Renal cortical epithelial cell (primary cell): ENCODE measurements at regions not wholly inside any gene's neighbourhood (a gene's known extent, or its start where the extent isn't known, plus 50 kb on each side); places are given as distances from the start of the nearest gene placed in this dataset.

ENCODE experiments used
- DNase-seq: peaks from one replicate; pipeline ENCODE4 v3.0.0-alpha.2; 2011; ENCODE audit warnings: low read depth

- no peak for DNase-seq
These were observed 50.0 kb upstream of the LCTL start for GRCh38 chr15:66615846-66616245.

GRCh38 chr15:66617137-66618090 lies 51.6 kb upstream of the LCTL start:
- peak; percentile 17 for DNase-seq

- DNase-seq: peak; percentile 59
These were observed 53.5 kb upstream of the LCTL start for GRCh38 chr15:66619152-66619903.

- no peak for DNase-seq
These were observed 54.5 kb upstream of the LCTL start for GRCh38 chr15:66620341-66620740.

- no peak for DNase-seq
These were observed 55.0 kb upstream of the LCTL start for GRCh38 chr15:66620744-66621344.

GRCh38 chr15:66621491-66622467 lies 56.0 kb upstream of the LCTL start:
- peak; percentile 18 for DNase-seq

- no peak for DNase-seq
These were observed 56.8 kb upstream of the LCTL start for GRCh38 chr15:66622591-66623022.

- DNase-seq: no peak
These were observed 58.1 kb upstream of the LCTL start for GRCh38 chr15:66623801-66624453.

GRCh38 chr15:66625531-66625930 lies 59.7 kb upstream of the LCTL start:
- DNase-seq: no peak

- DNase-seq: no peak
These were observed 60.2 kb upstream of the LCTL start for GRCh38 chr15:66625974-66626373.

- no peak for DNase-seq
These were observed 63.4 kb upstream of the LCTL start for GRCh38 chr15:66628976-66629723.

- no peak for DNase-seq
These were observed 64.2 kb upstream of the LCTL start for GRCh38 chr15:66629817-66630576.

- no peak for DNase-seq
These were observed 65.1 kb upstream of the LCTL start for GRCh38 chr15:66630801-66631351.

GRCh38 chr15:66631616-66632263 lies 65.9 kb upstream of the LCTL start:
- no peak for DNase-seq

- DNase-seq: no peak
These were observed 67.5 kb upstream of the LCTL start for GRCh38 chr15:66633041-66633937.

- no peak for DNase-seq
These were observed 68.1 kb upstream of the LCTL start for GRCh38 chr15:66633938-66634250.

- DNase-seq: no peak
These were observed 67.5 kb upstream of the SMAD6 start for GRCh38 chr15:66634540-66634939.
